Mesenchymal stem cell (in vitro differentiated cells and primary cell): ENCODE measurements at regions not wholly inside any gene's neighbourhood (a gene's known extent, or its start where the extent isn't known, plus 50 kb on each side); places are given as distances from the start of the nearest gene placed in this dataset.

ENCODE experiments used
- DNase-seq: peaks from one replicate; pipeline ENCODE4 v3.0.0-alpha.2; 2013
- H2AFZ ChIP-seq: one replicate; pipeline ENCODE4 v1.6.1; 2013; ENCODE audit warnings: low read depth, mild to moderate bottlenecking, control low read depth, inconsistent platforms, low read length, moderate library complexity
- H2AK5ac ChIP-seq: 2 replicates; pipeline ENCODE4 v1.6.1; 2013; ENCODE audit warnings: low read length, moderate library complexity, mild to moderate bottlenecking, inconsistent platforms; ENCODE audit not compliant: severe bottlenecking
- H2BK120ac ChIP-seq: one replicate; pipeline ENCODE4 v1.6.1; 2013; ENCODE audit warnings: low read depth, mild to moderate bottlenecking, inconsistent platforms, low read length, moderate library complexity
- H2BK12ac ChIP-seq, 2 experiments: one replicate each; pipeline ENCODE4 v1.6.1; 2013; ENCODE audit warnings: inconsistent platforms in 2 of 2, low read length in 2 of 2, mild to moderate bottlenecking in 2 of 2, moderate library complexity in 2 of 2, control low read depth in 1 of 2
- H2BK15ac ChIP-seq: one replicate; pipeline ENCODE4 v1.6.1; 2013; ENCODE audit warnings: mild to moderate bottlenecking, low read depth, inconsistent platforms; ENCODE audit not compliant: poor library complexity, severe bottlenecking
- H2BK5ac ChIP-seq: 2 replicates; pipeline ENCODE4 v1.6.1; 2013; ENCODE audit warnings: low read depth, mild to moderate bottlenecking, low read length, control low read depth, inconsistent platforms; ENCODE audit not compliant: poor library complexity, severe bottlenecking
- H3K14ac ChIP-seq, 2 experiments: one replicate each; pipeline ENCODE4 v1.6.1; 2013; ENCODE audit warnings: inconsistent platforms in 2 of 2, low read length in 2 of 2, control low read depth in 1 of 2, mild to moderate bottlenecking in 1 of 2, moderate library complexity in 1 of 2
- H3K18ac ChIP-seq, 2 experiments: one replicate each; pipeline ENCODE4 v1.6.1; 2013; ENCODE audit warnings: inconsistent platforms in 2 of 2, low read length in 2 of 2, control low read depth in 1 of 2, low read depth in 1 of 2, mild to moderate bottlenecking in 1 of 2
- H3K23ac ChIP-seq, 2 experiments: one replicate each; pipeline ENCODE4 v1.6.1; 2013; ENCODE audit warnings: inconsistent platforms in 2 of 2, low read length in 2 of 2, mild to moderate bottlenecking in 2 of 2, moderate library complexity in 2 of 2, control low read depth in 1 of 2
- H3K27ac ChIP-seq: 2 replicates; pipeline ENCODE4 v1.5.1; 2013; ENCODE audit warnings: mild to moderate bottlenecking, moderate library complexity, low read length, control low read depth, inconsistent platforms; ENCODE audit not compliant: poor library complexity, severe bottlenecking
- H3K27me3 ChIP-seq, 2 experiments: 2 replicates each; pipeline versions ENCODE4 v1.6.1 to v1.7.0; 2013; ENCODE audit warnings: low read length in 2 of 2, mild to moderate bottlenecking in 2 of 2, moderate library complexity in 2 of 2, control low read depth in 1 of 2, inconsistent platforms in 1 of 2; ENCODE audit not compliant: control insufficient read depth in 1 of 2, insufficient read depth in 1 of 2
- H3K36me3 ChIP-seq, 2 experiments: 2 replicates each; pipeline versions ENCODE4 v1.6.1 to v1.7.0; 2013; ENCODE audit warnings: low read length in 2 of 2, control low read depth in 1 of 2, inconsistent platforms in 1 of 2, low read depth in 1 of 2, mild to moderate bottlenecking in 1 of 2; ENCODE audit not compliant: insufficient read depth in 2 of 2, control insufficient read depth in 1 of 2
- H3K4ac ChIP-seq, 2 experiments: one replicate each; pipeline ENCODE4 v1.6.1; 2013; ENCODE audit warnings: inconsistent platforms in 2 of 2, low read length in 2 of 2, mild to moderate bottlenecking in 2 of 2, moderate library complexity in 2 of 2, control low read depth in 1 of 2, low read depth in 1 of 2
- H3K4me1 ChIP-seq: 2 replicates; pipeline ENCODE4 v1.6.1; 2013; ENCODE audit warnings: low read depth, low read length, control low read depth; ENCODE audit not compliant: control insufficient read depth, insufficient read depth
- H3K4me2 ChIP-seq: 2 replicates; pipeline ENCODE4 v1.6.1; 2013; ENCODE audit warnings: low read length, mild to moderate bottlenecking, inconsistent platforms; ENCODE audit not compliant: poor library complexity, severe bottlenecking
- H3K4me3 ChIP-seq, 2 experiments: 2 replicates each; pipeline versions ENCODE4 v1.5.1 to v1.7.0; 2013; ENCODE audit warnings: low read length in 2 of 2, mild to moderate bottlenecking in 2 of 2, control low read depth in 1 of 2, low read depth in 1 of 2; ENCODE audit not compliant: insufficient read depth in 1 of 2
- H3K79me1 ChIP-seq: replicated peaks from 2 replicates; pipeline ENCODE4 v1.6.1; 2013; ENCODE audit warnings: mild to moderate bottlenecking, control low read depth, low read length, inconsistent platforms; ENCODE audit not compliant: poor library complexity, severe bottlenecking
- H3K9ac ChIP-seq: 2 replicates; pipeline ENCODE4 v1.7.0; 2013; ENCODE audit warnings: mild to moderate bottlenecking, low read length, moderate library complexity
- H3K9me3 ChIP-seq: 2 replicates; pipeline ENCODE4 v1.7.0; 2013; ENCODE audit warnings: mild to moderate bottlenecking, low read length; ENCODE audit not compliant: control insufficient read depth
- H4K8ac ChIP-seq: one replicate; pipeline ENCODE4 v1.6.1; 2013; ENCODE audit warnings: inconsistent platforms, mild to moderate bottlenecking, low read length, moderate library complexity
- H4K91ac ChIP-seq: one replicate; pipeline ENCODE4 v1.6.1; 2013; ENCODE audit warnings: mild to moderate bottlenecking, low read length, inconsistent platforms
- WGBS: methylation state at CpG from one replicate; pipeline ENCODE4 v1.1.7; 2013; ENCODE audit warnings: mixed read lengths; 5-methylcytosine and 5-hydroxymethylcytosine counted together

DNA sequence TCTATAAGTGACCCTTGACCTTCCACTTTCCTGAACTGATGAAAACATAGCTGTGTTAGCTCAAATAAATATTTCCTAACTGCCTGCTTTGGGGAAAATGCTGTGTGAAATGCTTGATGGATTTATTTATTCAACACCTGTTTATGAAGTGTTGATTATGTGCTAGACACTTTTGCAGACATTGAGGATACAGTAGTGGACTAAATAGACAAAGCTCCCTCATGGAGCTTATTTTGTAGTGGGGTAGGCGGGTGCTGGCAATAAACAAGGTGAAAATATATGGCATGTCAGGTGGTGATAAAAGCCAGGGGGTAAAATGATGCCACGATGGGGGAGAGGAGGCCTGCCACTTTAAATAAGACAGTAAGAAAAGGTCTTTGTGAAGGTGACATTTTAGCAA is 50.2 kb upstream of the TLR3 start:
- Histone ChIP-seq H3K9me3 (peaks cover 6% of the 10 kb centered on the region), H2BK5ac (no peak overlapping the region), H3K4me1 (peaks cover 2% of the 10 kb centered on the region), H4K91ac (no peak overlapping the region), H3K23ac (no peak overlapping the region), H3K36me3 (no peaks in the 10 kb centered on the region), H3K4me2 (no peak overlapping the region), H2AK5ac (no peak overlapping the region), H3K79me1 (no peaks in the 10 kb centered on the region), H3K18ac (no peak overlapping the region), H3K4me3 (no peak overlapping the region), H3K14ac (no peak overlapping the region), H2BK15ac (no peak overlapping the region), H3K27ac (no peak overlapping the region), H2BK120ac (no peak overlapping the region), H2BK12ac (no peak overlapping the region), H4K8ac (no peak overlapping the region), H3K4ac (no peak overlapping the region), H3K27me3 (no peaks in the 10 kb centered on the region), H2AFZ (no peak overlapping the region), H3K9ac (no peak overlapping the region)
- WGBS = 73% methylated on average over 2 of the region's 2 CpGs
- no peak for DNase-seq
